ENCODE measurements at regions not wholly inside any gene's neighbourhood (a gene's known extent, or its start where the extent isn't known, plus 50 kb on each side); places are given as distances from the start of the nearest gene placed in this dataset.

GRCh38 chrX:39174772-39175417 lies 373.6 kb downstream of the MID1IP1 start:
- DNase-seq (ENCODE audit: low read depth), result no peak

GRCh38 chrX:39175418-39176057 lies 374.3 kb downstream of the MID1IP1 start:
- no peaks in the 10 kb centered on the region for H3K27me3 ChIP-seq (ENCODE audit: control insufficient read depth, insufficient read depth, low read length)
- no peaks in the 10 kb centered on the region for H3K36me3 ChIP-seq (ENCODE audit: control insufficient read depth, insufficient read depth, low read length)
- no peak for TF ChIP-seq CTCF (IDR thresholded peaks at IDR 0.05; ENCODE audit: insufficient read depth, low read depth, low read length)
- no peak for DNase-seq (ENCODE audit: low read depth)
- CTCF ChIA-PET, result no interaction called here
- POLR2A ChIA-PET, result no interaction called here
- no peak overlapping the region for H3K4me3 ChIP-seq (ENCODE audit: low read depth, low read length)

More at GRCh38 chrX:39174772-39175417, 373.6 kb downstream of the MID1IP1 start:
- ChIA-PET CTCF (no interaction called here), POLR2A (no interaction called here)
- no peaks in the 10 kb centered on the region for H3K36me3 ChIP-seq (ENCODE audit: control insufficient read depth, insufficient read depth, low read length)
- H3K27me3 ChIP-seq (ENCODE audit: control insufficient read depth, insufficient read depth, low read length), result no peaks in the 10 kb centered on the region
- H3K4me3 ChIP-seq (ENCODE audit: low read depth, low read length), result no peak overlapping the region
- no peak for TF ChIP-seq CTCF (IDR thresholded peaks at IDR 0.05; ENCODE audit: insufficient read depth, low read depth, low read length)

GRCh38 chrX:39176105-39176504 lies 374.8 kb downstream of the MID1IP1 start:
- Histone ChIP-seq H3K4me3 (ENCODE audit: low read depth, low read length) (no peak overlapping the region), H3K27me3 (ENCODE audit: control insufficient read depth, insufficient read depth, low read length) (no peaks in the 10 kb centered on the region), H3K36me3 (ENCODE audit: control insufficient read depth, insufficient read depth, low read length) (no peaks in the 10 kb centered on the region)
- no peak for TF ChIP-seq CTCF (IDR thresholded peaks at IDR 0.05; ENCODE audit: insufficient read depth, low read depth, low read length)
- POLR2A ChIA-PET, result no interaction called here
- no peak for DNase-seq (ENCODE audit: low read depth)
- CTCF ChIA-PET, result no interaction called here

GRCh38 chrX:39189431-39189830 lies 388.2 kb downstream of the MID1IP1 start:
- Histone ChIP-seq H3K4me3 (ENCODE audit: low read depth, low read length) (no peak overlapping the region), H3K36me3 (ENCODE audit: control insufficient read depth, insufficient read depth, low read length) (no peaks in the 10 kb centered on the region), H3K27me3 (ENCODE audit: control insufficient read depth, insufficient read depth, low read length) (no peaks in the 10 kb centered on the region)
- ChIA-PET POLR2A (no interaction called here), CTCF (no interaction called here)
- no peak for DNase-seq (ENCODE audit: low read depth)
- TF ChIP-seq CTCF (IDR thresholded peaks at IDR 0.05; ENCODE audit: insufficient read depth, low read depth, low read length), result no peak

GRCh38 chrX:39194673-39195072 lies 393.4 kb downstream of the MID1IP1 start:
- DNase-seq (ENCODE audit: low read depth), result no peak
- TF ChIP-seq CTCF (IDR thresholded peaks at IDR 0.05; ENCODE audit: insufficient read depth, low read depth, low read length), result no peak
- H3K27me3 ChIP-seq (ENCODE audit: control insufficient read depth, insufficient read depth, low read length), result no peaks in the 10 kb centered on the region
- CTCF ChIA-PET, result no interaction called here
- H3K4me3 ChIP-seq (ENCODE audit: low read depth, low read length), result no peak overlapping the region
- no peaks in the 10 kb centered on the region for H3K36me3 ChIP-seq (ENCODE audit: control insufficient read depth, insufficient read depth, low read length)
- POLR2A ChIA-PET, result no interaction called here

Measured in BJ (cell line).